ENCODE measurements at regions not wholly inside any gene's neighbourhood (a gene's known extent, or its start where the extent isn't known, plus 50 kb on each side); places are given as distances from the start of the nearest gene placed in this dataset.
A peak's percentile ranks its signal among the peaks of the same experiment; 100 is the strongest.
"Not testable (repeated sequence)": the region's sequence is repeated elsewhere in the genome, so short reads cannot be mapped to it uniquely, and the experiment has no call there.

- not testable (repeated sequence) for DNase-seq (ENCODE audit: low read depth in 6 of 9, low spot score in 9 of 9); H3K27me3 ChIP-seq (ENCODE audit: control insufficient read depth in 2 of 2, insufficient read depth in 1 of 2, low read length in 1 of 2); H3K4me1 ChIP-seq (ENCODE audit: control insufficient read depth in 2 of 2, insufficient read depth in 2 of 2, low read length in 2 of 2); H3K4me3 ChIP-seq (ENCODE audit: low read length in 2 of 2); H3K27ac ChIP-seq (ENCODE audit: low read depth in 1 of 2, low read length in 1 of 2); H3K9me3 ChIP-seq (ENCODE audit: control insufficient read depth in 2 of 2, insufficient read depth in 1 of 2, low read length in 1 of 2); H3K36me3 ChIP-seq (ENCODE audit: control insufficient read depth in 2 of 2, insufficient read depth in 2 of 2, low read length in 1 of 2)
- WGBS: 71% methylated on average over 3 of the region's 4 CpGs
These were observed 432.1 kb downstream of the CNTNAP3B start for GRCh38 chr9:41697080-41697479.

GRCh38 chr9:41679312-41679711 lies 449.9 kb downstream of the CNTNAP3B start:
- WGBS: 8% methylated on average over 18 of the region's 23 CpGs
- not testable (repeated sequence) for H3K36me3 ChIP-seq (ENCODE audit: control insufficient read depth in 2 of 2, insufficient read depth in 2 of 2, low read length in 1 of 2); H3K27ac ChIP-seq (ENCODE audit: low read depth in 1 of 2, low read length in 1 of 2); DNase-seq (ENCODE audit: low read depth in 6 of 9, low spot score in 9 of 9); H3K9me3 ChIP-seq (ENCODE audit: control insufficient read depth in 2 of 2, insufficient read depth in 1 of 2, low read length in 1 of 2); H3K4me1 ChIP-seq (ENCODE audit: control insufficient read depth in 2 of 2, insufficient read depth in 2 of 2, low read length in 2 of 2); H3K4me3 ChIP-seq (ENCODE audit: low read length in 2 of 2); H3K27me3 ChIP-seq (ENCODE audit: control insufficient read depth in 2 of 2, insufficient read depth in 1 of 2, low read length in 1 of 2)

- H3K36me3 ChIP-seq (ENCODE audit: control insufficient read depth in 2 of 2, insufficient read depth in 2 of 2, low read length in 1 of 2); H3K27me3 ChIP-seq (ENCODE audit: control insufficient read depth in 2 of 2, insufficient read depth in 1 of 2, low read length in 1 of 2); DNase-seq (ENCODE audit: low read depth in 6 of 9, low spot score in 9 of 9); H3K27ac ChIP-seq (ENCODE audit: low read depth in 1 of 2, low read length in 1 of 2); H3K4me1 ChIP-seq (ENCODE audit: control insufficient read depth in 2 of 2, insufficient read depth in 2 of 2, low read length in 2 of 2); H3K9me3 ChIP-seq (ENCODE audit: control insufficient read depth in 2 of 2, insufficient read depth in 1 of 2, low read length in 1 of 2); H3K4me3 ChIP-seq (ENCODE audit: low read length in 2 of 2): not testable (repeated sequence)
- 6% methylated on average over 21 of the region's 29 CpGs for WGBS
These were observed 465.7 kb downstream of the CNTNAP3B start for GRCh38 chr9:41663497-41664036.

GRCh38 chr9:41658706-41659105 lies 469.6 kb upstream of the ZNG1F start:
- H3K4me3 ChIP-seq (ENCODE audit: low read length in 2 of 2); H3K4me1 ChIP-seq (ENCODE audit: control insufficient read depth in 2 of 2, insufficient read depth in 2 of 2, low read length in 2 of 2); DNase-seq (ENCODE audit: low read depth in 6 of 9, low spot score in 9 of 9); H3K27me3 ChIP-seq (ENCODE audit: control insufficient read depth in 2 of 2, insufficient read depth in 1 of 2, low read length in 1 of 2); H3K27ac ChIP-seq (ENCODE audit: low read depth in 1 of 2, low read length in 1 of 2); H3K36me3 ChIP-seq (ENCODE audit: control insufficient read depth in 2 of 2, insufficient read depth in 2 of 2, low read length in 1 of 2); H3K9me3 ChIP-seq (ENCODE audit: control insufficient read depth in 2 of 2, insufficient read depth in 1 of 2, low read length in 1 of 2): not testable (repeated sequence)
- WGBS: 98% methylated on average over 5 of the region's 10 CpGs

GRCh38 chr9:41658116-41658515 lies 469.0 kb upstream of the ZNG1F start:
- not testable (repeated sequence) for H3K36me3 ChIP-seq (ENCODE audit: control insufficient read depth in 2 of 2, insufficient read depth in 2 of 2, low read length in 1 of 2); H3K4me1 ChIP-seq (ENCODE audit: control insufficient read depth in 2 of 2, insufficient read depth in 2 of 2, low read length in 2 of 2); H3K27ac ChIP-seq (ENCODE audit: low read depth in 1 of 2, low read length in 1 of 2); H3K9me3 ChIP-seq (ENCODE audit: control insufficient read depth in 2 of 2, insufficient read depth in 1 of 2, low read length in 1 of 2); H3K27me3 ChIP-seq (ENCODE audit: control insufficient read depth in 2 of 2, insufficient read depth in 1 of 2, low read length in 1 of 2); H3K4me3 ChIP-seq (ENCODE audit: low read length in 2 of 2); DNase-seq (ENCODE audit: low read depth in 6 of 9, low spot score in 9 of 9)
- WGBS: 88% methylated on average over 2 of the region's 2 CpGs

- not testable (repeated sequence) for H3K4me1 ChIP-seq (ENCODE audit: control insufficient read depth in 2 of 2, insufficient read depth in 2 of 2, low read length in 2 of 2); H3K27ac ChIP-seq (ENCODE audit: low read depth in 1 of 2, low read length in 1 of 2); DNase-seq (ENCODE audit: low read depth in 6 of 9, low spot score in 9 of 9); H3K36me3 ChIP-seq (ENCODE audit: control insufficient read depth in 2 of 2, insufficient read depth in 2 of 2, low read length in 1 of 2); H3K27me3 ChIP-seq (ENCODE audit: control insufficient read depth in 2 of 2, insufficient read depth in 1 of 2, low read length in 1 of 2); H3K9me3 ChIP-seq (ENCODE audit: control insufficient read depth in 2 of 2, insufficient read depth in 1 of 2, low read length in 1 of 2); H3K4me3 ChIP-seq (ENCODE audit: low read length in 2 of 2)
- WGBS: 99% methylated on average over 2 of the region's 2 CpGs
These were observed 468.0 kb upstream of the ZNG1F start for GRCh38 chr9:41657141-41657540.

GRCh38 chr9:41655071-41655554 lies 466.0 kb upstream of the ZNG1F start:
- not testable (repeated sequence) for H3K4me1 ChIP-seq (ENCODE audit: control insufficient read depth in 2 of 2, insufficient read depth in 2 of 2, low read length in 2 of 2); H3K4me3 ChIP-seq (ENCODE audit: low read length in 2 of 2); H3K9me3 ChIP-seq (ENCODE audit: control insufficient read depth in 2 of 2, insufficient read depth in 1 of 2, low read length in 1 of 2); H3K27me3 ChIP-seq (ENCODE audit: control insufficient read depth in 2 of 2, insufficient read depth in 1 of 2, low read length in 1 of 2); H3K27ac ChIP-seq (ENCODE audit: low read depth in 1 of 2, low read length in 1 of 2); H3K36me3 ChIP-seq (ENCODE audit: control insufficient read depth in 2 of 2, insufficient read depth in 2 of 2, low read length in 1 of 2)
- 20% methylated on average over 24 of the region's 35 CpGs for WGBS
- peak in 1 of 9 donors; percentile 1 for DNase-seq (ENCODE audit: low read depth in 6 of 9, low spot score in 9 of 9)

- H3K27me3 ChIP-seq (ENCODE audit: control insufficient read depth in 2 of 2, insufficient read depth in 1 of 2, low read length in 1 of 2); H3K4me1 ChIP-seq (ENCODE audit: control insufficient read depth in 2 of 2, insufficient read depth in 2 of 2, low read length in 2 of 2); H3K4me3 ChIP-seq (ENCODE audit: low read length in 2 of 2); H3K9me3 ChIP-seq (ENCODE audit: control insufficient read depth in 2 of 2, insufficient read depth in 1 of 2, low read length in 1 of 2); H3K36me3 ChIP-seq (ENCODE audit: control insufficient read depth in 2 of 2, insufficient read depth in 2 of 2, low read length in 1 of 2): not testable (repeated sequence)
- peak in 1 of 9 donors; percentile 1 for DNase-seq (ENCODE audit: low read depth in 6 of 9, low spot score in 9 of 9)
- WGBS: 84% methylated on average over 16 of the region's 16 CpGs
- H3K27ac ChIP-seq (ENCODE audit: low read depth in 1 of 2, low read length in 1 of 2): peak overlapping the region in 1 of 2 donors; percentile 68
These were observed 465.2 kb upstream of the ZNG1F start for GRCh38 chr9:41654349-41654748.

GRCh38 chr9:41653560-41654340 lies 464.6 kb upstream of the ZNG1F start:
- DNase-seq (ENCODE audit: low read depth in 6 of 9, low spot score in 9 of 9): peak in 1 of 9 donors; percentile 20
- not testable (repeated sequence) for H3K27me3 ChIP-seq (ENCODE audit: control insufficient read depth in 2 of 2, insufficient read depth in 1 of 2, low read length in 1 of 2); H3K4me1 ChIP-seq (ENCODE audit: control insufficient read depth in 2 of 2, insufficient read depth in 2 of 2, low read length in 2 of 2); H3K36me3 ChIP-seq (ENCODE audit: control insufficient read depth in 2 of 2, insufficient read depth in 2 of 2, low read length in 1 of 2); H3K9me3 ChIP-seq (ENCODE audit: control insufficient read depth in 2 of 2, insufficient read depth in 1 of 2, low read length in 1 of 2); H3K4me3 ChIP-seq (ENCODE audit: low read length in 2 of 2)
- peak overlapping the region in 1 of 2 donors; percentile 60 for H3K27ac ChIP-seq (ENCODE audit: low read depth in 1 of 2, low read length in 1 of 2)
- WGBS: 25% methylated on average over 16 of the region's 21 CpGs
